ENCODE measurements at regions not wholly inside any gene's neighbourhood (a gene's known extent, or its start where the extent isn't known, plus 50 kb on each side); places are given as distances from the start of the nearest gene placed in this dataset.
"Not testable (repeated sequence)": the region's sequence is repeated elsewhere in the genome, so short reads cannot be mapped to it uniquely, and the experiment has no call there.

- in situ Hi-C loops (cut with MboI; ENCODE audit: low pct_unique_long_range_greater_than_20kb, low sequenced_read_pairs) = loop anchor here (25.0 kb wide), 1 partner anchor 519 kb away; no protein-coding TSS in a partner anchor
- no peak for DNase-seq
These were observed 108.1 kb upstream of the SLC1A4 start for GRCh38 chr2:64881037-64881492.

- no peak for DNase-seq
- in situ Hi-C loops (cut with MboI; ENCODE audit: low pct_unique_long_range_greater_than_20kb, low sequenced_read_pairs) = loop anchor here (25.0 kb wide), 1 partner anchor 525 kb away; no protein-coding TSS in a partner anchor
These were observed 101.6 kb upstream of the SLC1A4 start for GRCh38 chr2:64887565-64887964.

GRCh38 chr2:64888591-64889309 is 100.4 kb upstream of the SLC1A4 start:
- in situ Hi-C loops (cut with MboI; ENCODE audit: low pct_unique_long_range_greater_than_20kb, low sequenced_read_pairs) = loop anchor here (25.0 kb wide), 1 partner anchor 526 kb away; no protein-coding TSS in a partner anchor
- peak; percentile 45 for DNase-seq

GRCh38 chr2:64889803-64890202 is 99.4 kb upstream of the SLC1A4 start:
- in situ Hi-C loops (cut with MboI; ENCODE audit: low pct_unique_long_range_greater_than_20kb, low sequenced_read_pairs) = loop anchor here (25.0 kb wide), 1 partner anchor 528 kb away; no protein-coding TSS in a partner anchor
- DNase-seq = no peak

- not testable (repeated sequence) for DNase-seq
- in situ Hi-C loops (cut with MboI; ENCODE audit: low pct_unique_long_range_greater_than_20kb, low sequenced_read_pairs) = loop anchor here (25.0 kb wide), 1 partner anchor 534 kb away; no protein-coding TSS in a partner anchor
These were observed 92.6 kb upstream of the SLC1A4 start for GRCh38 chr2:64896572-64896971.

- in situ Hi-C loops (cut with MboI; ENCODE audit: low pct_unique_long_range_greater_than_20kb, low sequenced_read_pairs) = loop anchor here (25.0 kb wide), 1 partner anchor 537 kb away; no protein-coding TSS in a partner anchor
- DNase-seq = no peak
These were observed 89.9 kb upstream of the SLC1A4 start for GRCh38 chr2:64899081-64899865.

GRCh38 chr2:64899876-64900275 is 89.3 kb upstream of the SLC1A4 start:
- in situ Hi-C loops (cut with MboI; ENCODE audit: low pct_unique_long_range_greater_than_20kb, low sequenced_read_pairs) = loop anchor here (25.0 kb wide), 1 partner anchor 538 kb away; no protein-coding TSS in a partner anchor
- DNase-seq = not testable (repeated sequence)

GRCh38 chr2:64904413-64905329 is 84.5 kb upstream of the SLC1A4 start:
- peak; percentile 81 for DNase-seq
- in situ Hi-C loops (cut with MboI; ENCODE audit: low pct_unique_long_range_greater_than_20kb, low sequenced_read_pairs) = no loop called here

- DNase-seq = peak; percentile 63
- in situ Hi-C loops (cut with MboI; ENCODE audit: low pct_unique_long_range_greater_than_20kb, low sequenced_read_pairs) = no loop called here
These were observed 83.7 kb upstream of the SLC1A4 start for GRCh38 chr2:64905338-64906024.

GRCh38 chr2:64906853-64907536 is 82.2 kb upstream of the SLC1A4 start:
- in situ Hi-C loops (cut with MboI; ENCODE audit: low pct_unique_long_range_greater_than_20kb, low sequenced_read_pairs) = no loop called here
- no peak for DNase-seq

- in situ Hi-C loops (cut with MboI; ENCODE audit: low pct_unique_long_range_greater_than_20kb, low sequenced_read_pairs) = no loop called here
- no peak for DNase-seq
These were observed 80.8 kb upstream of the SLC1A4 start for GRCh38 chr2:64908406-64908805.

- in situ Hi-C loops (cut with MboI; ENCODE audit: low pct_unique_long_range_greater_than_20kb, low sequenced_read_pairs) = loop anchor here (10.0 kb wide), 1 partner anchor 124 kb away; no protein-coding TSS in a partner anchor
- no peak for DNase-seq
These were observed 78.7 kb upstream of the SLC1A4 start for GRCh38 chr2:64910523-64910922.

GRCh38 chr2:64910972-64911433 is 78.2 kb upstream of the SLC1A4 start:
- peak; percentile 35 for DNase-seq
- in situ Hi-C loops (cut with MboI; ENCODE audit: low pct_unique_long_range_greater_than_20kb, low sequenced_read_pairs) = loop anchor here (10.0 kb wide), 1 partner anchor 124 kb away; no protein-coding TSS in a partner anchor

GRCh38 chr2:64913357-64913869 is 75.8 kb upstream of the SLC1A4 start:
- DNase-seq = no peak
- in situ Hi-C loops (cut with MboI; ENCODE audit: low pct_unique_long_range_greater_than_20kb, low sequenced_read_pairs) = loop anchor here (10.0 kb wide), 1 partner anchor 121 kb away; no protein-coding TSS in a partner anchor

GRCh38 chr2:64914247-64914646 is 75.0 kb upstream of the SLC1A4 start:
- in situ Hi-C loops (cut with MboI; ENCODE audit: low pct_unique_long_range_greater_than_20kb, low sequenced_read_pairs) = loop anchor here (10.0 kb wide), 1 partner anchor 121 kb away; no protein-coding TSS in a partner anchor
- no peak for DNase-seq

GRCh38 chr2:64914735-64915509 is 74.3 kb upstream of the SLC1A4 start:
- in situ Hi-C loops (cut with MboI; ENCODE audit: low pct_unique_long_range_greater_than_20kb, low sequenced_read_pairs) = loop anchor here (10.0 kb wide), 1 partner anchor 120 kb away; no protein-coding TSS in a partner anchor
- peak; percentile 84 for DNase-seq

All from KBM-7 (cell line).